Esophagus muscularis mucosa (tissue), 3 donors: ENCODE measurements at regions not wholly inside any gene's neighbourhood (a gene's known extent, or its start where the extent isn't known, plus 50 kb on each side); places are given as distances from the start of the nearest gene placed in this dataset.

Source experiments
- CTCF ChIP-seq, 3 experiments: fragments of 200-600 bp in 2 of 3; fragments of 450-650 bp in 1 of 3; sonication (generic) in 2 of 3; IDR thresholded peaks; one replicate each; pipeline ENCODE4 v1.5.1; 2017 to 2019; ENCODE audit warnings: antibody characterized with exemption in 3 of 3, mild to moderate bottlenecking in 2 of 3, moderate library complexity in 1 of 3
- POLR2A ChIP-seq: fragments of 450-650 bp; IDR thresholded peaks from one replicate; pipeline ENCODE4 v1.6.1; 2017; ENCODE audit warnings: antibody characterized with exemption, moderate library complexity, mild to moderate bottlenecking, low read depth

GRCh38 chr4:20119141-20119540, 132.6 kb upstream of the SLIT2 start:
- no peak for TF ChIP-seq CTCF (IDR thresholded peaks at IDR 0.05)
- no peak for TF ChIP-seq POLR2A
